ENCODE measurements at regions not wholly inside any gene's neighbourhood (a gene's known extent, or its start where the extent isn't known, plus 50 kb on each side); places are given as distances from the start of the nearest gene placed in this dataset.

- no peaks in the 10 kb centered on the region for H3K4me1 ChIP-seq (ENCODE audit: insufficient read depth)
- H3K79me2 ChIP-seq (replicated peaks; ENCODE audit: insufficient read depth): no peaks in the 10 kb centered on the region
- no peak overlapping the region for H3K27ac ChIP-seq (ENCODE audit: low read depth)
Measured at GRCh38 chr13:90568165-90568564, 779.3 kb upstream of the MIR17HG start.

More at GRCh38 chr13:90568165-90568564, 779.3 kb upstream of the MIR17HG start:
- H3K27me3 Mint-ChIP-seq (ENCODE audit: insufficient read depth, low read depth, poor library complexity): no peaks in the 10 kb centered on the region
- H3K36me3 Mint-ChIP-seq (ENCODE audit: low read depth): no peaks in the 10 kb centered on the region
- TF ChIP-seq NANOG (IDR thresholded peaks at IDR 0.05; ENCODE audit: borderline replicate concordance) (no peak), EZH2 (IDR thresholded peaks at IDR 0.05; ENCODE audit: low read depth, unreplicated experiment) (no peak), ZNF114 (CRISPR knock-in tag; IDR thresholded peaks at IDR 0.05) (no peak), ZNF462 (CRISPR knock-in tag; IDR thresholded peaks at IDR 0.05) (no peak), JUNB (IDR thresholded peaks at IDR 0.05; ENCODE audit: unreplicated experiment) (no peak)
- TF ChIP-seq, protein P1, sequence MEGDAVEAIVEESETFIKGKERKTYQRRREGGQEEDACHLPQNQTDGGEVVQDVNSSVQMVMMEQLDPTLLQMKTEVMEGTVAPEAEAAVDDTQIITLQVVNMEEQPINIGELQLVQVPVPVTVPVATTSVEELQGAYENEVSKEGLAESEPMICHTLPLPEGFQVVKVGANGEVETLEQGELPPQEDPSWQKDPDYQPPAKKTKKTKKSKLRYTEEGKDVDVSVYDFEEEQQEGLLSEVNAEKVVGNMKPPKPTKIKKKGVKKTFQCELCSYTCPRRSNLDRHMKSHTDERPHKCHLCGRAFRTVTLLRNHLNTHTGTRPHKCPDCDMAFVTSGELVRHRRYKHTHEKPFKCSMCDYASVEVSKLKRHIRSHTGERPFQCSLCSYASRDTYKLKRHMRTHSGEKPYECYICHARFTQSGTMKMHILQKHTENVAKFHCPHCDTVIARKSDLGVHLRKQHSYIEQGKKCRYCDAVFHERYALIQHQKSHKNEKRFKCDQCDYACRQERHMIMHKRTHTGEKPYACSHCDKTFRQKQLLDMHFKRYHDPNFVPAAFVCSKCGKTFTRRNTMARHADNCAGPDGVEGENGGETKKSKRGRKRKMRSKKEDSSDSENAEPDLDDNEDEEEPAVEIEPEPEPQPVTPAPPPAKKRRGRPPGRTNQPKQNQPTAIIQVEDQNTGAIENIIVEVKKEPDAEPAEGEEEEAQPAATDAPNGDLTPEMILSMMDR (conservative IDR thresholded peaks at IDR 0.05; ENCODE audit: low read depth in 2 of 2): no peak
- no peak for DNase-seq (ENCODE audit: low spot score)
- no peak overlapping the region for H3K4me2 ChIP-seq
- no peaks in the 10 kb centered on the region for H3K9me3 Mint-ChIP-seq
- no peak overlapping the region for H3K4me3 Mint-ChIP-seq
- H3K4me1 Mint-ChIP-seq: no peaks in the 10 kb centered on the region
- no peaks in the 10 kb centered on the region for H3K36me3 ChIP-seq (ENCODE audit: insufficient read depth)
- no peaks in the 10 kb centered on the region for H4K20me1 ChIP-seq (replicated peaks; ENCODE audit: insufficient read depth)
- H2AFZ ChIP-seq: no peak overlapping the region
- no peak overlapping the region for H3K27ac Mint-ChIP-seq
- no peaks in the 10 kb centered on the region for H3K27me3 ChIP-seq (ENCODE audit: insufficient read depth)
- H3K9me2 ChIP-seq (ENCODE audit: insufficient read depth): no peaks in the 10 kb centered on the region
- H3F3A ChIP-seq (replicated peaks; ENCODE audit: low read depth): no peaks in the 10 kb centered on the region
- no peak for ATAC-seq
- no peak overlapping the region for H3K4me3 ChIP-seq

Data from GM23338 (cell line).